NAMALWA (cell line): ENCODE measurements at regions not wholly inside any gene's neighbourhood (a gene's known extent, or its start where the extent isn't known, plus 50 kb on each side); places are given as distances from the start of the nearest gene placed in this dataset.
"Not testable (repeated sequence)": the region's sequence is repeated elsewhere in the genome, so short reads cannot be mapped to it uniquely, and the experiment has no call there.

Experiments used
- DNase-seq: peaks from one replicate; pipeline ENCODE4 v3.0.0-alpha.2; 2015; ENCODE audit warnings: low spot score

- no peak for DNase-seq
These were observed 55.1 kb downstream of the ID4 start for GRCh38 chr6:19892260-19892659.

- no peak for DNase-seq
These were observed 58.9 kb downstream of the ID4 start for GRCh38 chr6:19895866-19896692.

DNA sequence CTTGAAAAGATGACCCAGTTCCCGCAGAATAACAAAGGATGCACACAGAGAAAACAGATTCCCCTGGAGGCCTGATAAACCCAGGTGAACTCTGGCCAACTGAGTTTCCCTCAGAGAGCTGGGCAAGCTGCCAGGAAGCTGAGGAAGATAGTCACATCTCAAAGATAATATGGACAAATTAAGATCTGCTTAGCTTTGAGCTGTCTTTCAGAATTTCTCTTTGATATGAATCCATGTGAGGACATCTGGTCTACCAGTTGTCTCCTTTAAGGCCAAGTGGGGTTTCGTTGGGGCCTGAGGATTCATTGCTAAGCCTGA lies 59.5 kb downstream of the ID4 start:
- DNase-seq = no peak

GRCh38 chr6:19898141-19898740 lies 61.1 kb downstream of the ID4 start:
- no peak for DNase-seq

DNA sequence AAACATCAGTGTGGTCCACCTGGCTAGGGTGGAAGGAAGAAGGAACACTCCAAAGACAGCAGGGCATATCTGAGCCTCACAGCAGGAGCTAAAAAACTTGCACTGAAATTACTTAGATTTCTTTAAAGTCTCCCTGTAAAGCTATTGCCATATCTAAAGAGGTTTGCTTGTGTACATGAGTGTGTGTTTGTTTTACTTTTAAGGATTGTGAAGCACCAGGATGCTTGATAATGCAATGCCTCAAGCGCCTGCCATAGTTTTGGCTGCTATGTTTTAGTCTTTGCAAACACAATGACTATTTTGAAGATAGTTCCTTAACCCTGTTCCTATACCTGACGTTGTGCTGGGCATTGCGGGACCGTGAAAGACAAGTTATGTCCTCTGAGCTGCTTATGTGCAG lies 65.0 kb downstream of the ID4 start:
- DNase-seq = no peak

DNA sequence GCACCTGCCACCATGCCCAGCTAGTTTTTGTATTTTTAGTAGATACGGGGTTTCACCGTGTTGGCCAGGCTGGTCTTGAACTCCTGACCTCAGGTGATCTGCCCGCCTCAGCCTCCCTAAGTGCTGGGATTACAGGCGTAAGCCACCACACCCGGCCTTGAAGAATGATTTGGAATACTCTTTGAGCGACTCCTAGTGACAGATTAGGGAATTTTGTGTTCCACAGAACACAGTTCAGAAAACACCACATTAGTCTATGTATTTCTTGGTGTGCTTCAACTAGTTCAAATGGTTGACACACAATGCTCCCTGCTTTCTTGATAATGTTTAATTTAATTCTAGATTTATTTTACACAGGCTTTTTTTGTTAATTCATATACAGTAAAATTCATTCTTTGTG lies 67.2 kb downstream of the ID4 start:
- not testable (repeated sequence) for DNase-seq

DNA sequence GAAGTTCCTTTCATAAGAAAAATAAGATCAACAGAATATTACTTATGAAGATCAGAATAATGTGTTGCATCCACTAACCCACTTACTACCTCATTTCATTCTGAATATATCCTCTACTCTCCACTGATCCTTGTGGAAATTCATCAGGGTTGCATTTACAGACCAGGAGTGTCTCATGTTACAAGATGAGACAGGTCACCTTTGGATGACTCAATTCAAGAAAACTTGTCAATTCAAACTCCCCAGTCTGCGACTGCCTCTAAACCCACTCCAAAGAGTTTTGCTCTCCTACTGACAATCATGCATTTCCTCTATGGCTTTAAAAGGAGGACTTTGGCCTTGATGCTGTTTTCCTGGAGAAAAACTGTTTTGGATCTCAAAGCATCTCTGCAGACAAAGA lies 68.4 kb downstream of the ID4 start:
- DNase-seq = no peak

DNA sequence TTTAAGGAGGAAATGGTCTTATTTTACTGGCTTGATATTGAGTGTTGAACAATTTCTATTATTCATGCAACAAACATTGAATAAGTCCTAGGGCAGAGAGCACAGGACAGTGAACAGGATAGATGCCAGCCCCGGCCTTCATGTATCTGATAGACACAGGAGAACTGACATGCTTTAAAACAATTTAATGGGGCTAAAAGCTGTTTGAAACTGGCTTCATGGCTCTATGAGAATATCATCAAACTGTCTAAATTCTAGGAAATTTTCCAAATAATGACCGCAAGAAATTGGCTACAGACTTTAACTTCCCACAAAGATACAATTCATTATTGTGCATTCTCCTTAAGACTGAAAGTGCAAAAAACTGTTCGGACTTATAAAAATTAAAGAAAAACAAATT lies 69.0 kb downstream of the ID4 start:
- DNase-seq = no peak

DNA sequence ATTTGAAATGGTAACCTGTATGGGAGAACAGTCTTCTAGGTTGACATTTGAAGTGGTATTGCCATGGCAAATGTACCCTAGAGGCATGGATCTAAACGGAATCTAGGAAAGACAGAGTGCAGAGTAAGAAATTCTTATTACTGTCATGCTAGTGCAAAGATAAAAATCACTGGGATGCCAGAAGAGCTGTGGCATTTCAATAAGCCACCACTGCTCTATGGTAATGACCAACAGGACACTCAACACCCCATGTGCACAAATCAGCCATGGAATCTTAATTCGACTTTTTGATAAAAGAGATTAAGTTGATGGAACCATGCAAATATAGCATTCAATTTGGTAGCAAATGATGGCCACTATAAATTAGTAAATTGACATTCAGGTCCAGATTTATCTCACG lies 74.1 kb downstream of the ID4 start:
- DNase-seq = no peak

DNA sequence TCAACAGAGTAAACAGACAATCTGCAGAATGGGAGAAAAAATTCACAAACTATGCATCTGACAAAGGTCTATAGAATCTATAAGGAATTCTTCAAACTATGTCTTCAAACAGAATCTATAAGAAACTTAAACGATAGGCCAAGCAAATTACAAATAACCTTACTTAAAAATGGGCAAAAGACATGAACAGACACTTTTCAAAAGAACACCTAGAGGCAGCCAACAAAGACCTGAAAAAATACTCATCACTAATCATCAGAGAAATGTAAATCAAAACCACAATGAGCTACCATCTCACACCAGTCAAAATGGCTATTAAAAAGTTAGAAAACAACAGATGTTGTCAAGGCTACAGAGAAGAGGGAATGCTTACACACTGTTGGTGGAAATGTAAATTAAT lies 81.3 kb downstream of the ID4 start:
- DNase-seq = no peak

DNA sequence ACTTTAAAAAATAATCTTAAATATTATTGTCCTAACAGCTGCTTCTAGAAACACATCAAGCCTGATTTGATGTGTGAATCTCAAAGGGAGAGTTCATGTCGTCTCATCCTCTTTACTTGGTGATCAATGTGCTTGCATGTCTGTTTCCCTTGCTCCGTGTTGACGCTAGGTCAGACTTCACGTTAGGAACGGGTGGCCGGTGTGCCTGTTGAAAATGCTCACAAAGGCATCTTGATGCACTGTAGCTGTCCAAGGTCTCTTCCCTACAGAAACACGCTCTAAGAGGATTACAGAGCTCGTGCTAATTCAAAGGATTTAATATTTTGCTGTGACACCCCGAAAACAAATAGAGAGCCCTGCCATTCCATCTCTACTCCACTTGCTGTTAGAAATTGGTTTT lies 84.6 kb downstream of the ID4 start:
- no peak for DNase-seq

DNA sequence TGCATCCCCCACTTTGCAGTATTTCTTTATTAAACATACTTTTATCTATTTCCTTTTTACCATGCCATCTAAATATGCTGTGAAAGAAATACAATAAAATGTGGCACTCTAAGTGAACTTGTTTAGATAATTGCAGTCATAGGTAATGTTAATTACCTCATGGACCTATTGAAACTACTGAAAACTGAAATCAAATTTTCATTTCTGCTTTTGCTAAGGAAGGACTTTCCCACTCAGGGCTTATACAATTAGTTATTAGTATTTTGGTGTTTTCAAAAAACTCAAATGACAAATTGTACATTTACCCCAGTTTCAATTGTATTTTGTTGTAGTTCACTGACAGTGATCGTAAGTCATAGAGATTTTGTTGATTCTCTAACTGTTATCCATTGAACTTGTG lies 88.4 kb downstream of the ID4 start:
- DNase-seq = no peak

- no peak for DNase-seq
These were observed 91.3 kb downstream of the ID4 start for GRCh38 chr6:19928461-19928860.

DNA sequence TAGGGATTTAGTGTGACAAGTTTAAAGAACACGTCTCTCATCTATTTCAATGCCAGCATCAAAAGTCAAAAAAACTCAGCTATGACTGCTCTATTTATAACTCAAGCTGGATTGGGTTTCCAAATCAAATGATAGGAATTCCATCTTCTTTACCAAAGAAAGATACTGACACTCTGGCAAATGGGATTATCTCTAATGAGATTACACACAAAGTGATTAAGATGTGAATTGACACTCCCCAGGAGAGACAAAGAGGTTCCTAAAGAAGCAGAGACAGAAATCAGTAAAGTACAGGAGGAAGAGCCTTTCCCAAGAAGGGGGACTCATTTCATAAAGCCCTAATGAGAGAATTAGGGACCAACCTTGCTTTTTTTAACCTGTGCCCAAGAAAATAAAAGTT lies 92.1 kb downstream of the ID4 start:
- DNase-seq = no peak

DNA sequence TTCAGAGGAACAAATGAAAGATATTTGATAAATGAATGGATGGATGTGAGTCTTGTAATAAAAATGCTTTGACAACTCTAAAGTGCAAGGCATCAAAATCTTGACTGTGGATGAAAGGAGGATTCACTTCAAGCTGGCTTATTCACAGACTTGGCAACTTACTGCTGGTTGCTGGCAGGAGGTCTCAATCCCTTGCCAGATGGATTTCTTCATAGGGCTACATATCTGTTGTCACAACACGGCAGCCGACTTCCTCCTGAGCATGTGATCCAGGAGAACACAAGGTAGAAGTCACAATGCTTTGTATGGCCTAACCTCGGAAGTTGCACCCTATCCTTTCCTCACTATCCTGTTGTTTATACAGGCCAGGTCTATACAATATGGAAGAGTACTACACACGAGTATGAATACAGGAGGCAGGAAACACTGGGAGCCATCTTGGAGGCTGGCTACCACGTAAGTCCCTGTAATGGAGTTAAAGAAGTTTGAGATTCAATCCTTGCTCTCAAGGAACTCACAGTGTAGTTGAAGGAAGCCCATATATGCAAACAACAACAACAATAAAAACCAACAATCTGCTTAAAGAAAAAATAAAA lies 97.9 kb downstream of the ID4 start:
- DNase-seq = no peak

DNA sequence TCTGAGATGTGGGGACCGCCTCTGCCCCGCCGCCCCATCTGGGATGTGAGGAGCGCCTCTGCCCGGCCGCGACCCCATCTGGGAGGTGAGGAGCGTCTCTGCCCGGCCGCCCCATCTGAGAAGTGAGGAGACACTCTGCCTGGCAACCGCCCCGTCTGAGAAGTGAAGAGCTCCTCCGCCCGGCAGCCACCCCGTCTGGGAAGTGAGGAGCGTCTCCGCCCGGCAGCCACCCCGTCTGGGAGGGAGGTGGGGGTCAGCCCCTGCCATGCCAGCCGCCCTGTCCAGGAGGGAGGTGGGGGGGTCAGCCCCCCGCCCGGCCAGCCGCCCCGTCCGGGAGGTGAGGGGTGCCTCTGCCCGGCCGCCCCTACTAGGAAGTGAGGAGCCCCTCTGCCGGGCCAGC lies 102.2 kb downstream of the ID4 start:
- not testable (repeated sequence) for DNase-seq

GRCh38 chr6:19939926-19940325 lies 102.8 kb downstream of the ID4 start:
- not testable (repeated sequence) for DNase-seq

DNA sequence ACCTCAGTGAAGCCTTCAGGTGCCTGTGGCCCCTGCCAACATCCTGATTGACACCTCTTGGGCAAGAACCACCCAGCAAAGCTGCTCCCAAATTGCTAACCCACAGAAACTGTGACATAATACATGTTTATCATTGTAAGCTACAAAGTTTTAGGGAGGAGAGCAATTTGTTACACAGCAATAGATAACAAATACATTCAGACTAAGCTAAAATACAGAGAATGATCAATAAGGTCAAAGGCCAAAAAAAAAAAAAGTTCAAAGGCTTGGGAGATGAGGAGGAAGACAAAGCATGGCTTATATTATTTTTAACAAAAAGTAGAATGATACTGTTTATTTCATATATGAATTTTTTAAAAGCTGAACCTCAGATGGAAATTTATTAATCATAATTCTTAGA lies 105.9 kb downstream of the ID4 start:
- DNase-seq = no peak

GRCh38 chr6:19945843-19946358 lies 108.7 kb downstream of the ID4 start:
- DNase-seq = no peak

DNA sequence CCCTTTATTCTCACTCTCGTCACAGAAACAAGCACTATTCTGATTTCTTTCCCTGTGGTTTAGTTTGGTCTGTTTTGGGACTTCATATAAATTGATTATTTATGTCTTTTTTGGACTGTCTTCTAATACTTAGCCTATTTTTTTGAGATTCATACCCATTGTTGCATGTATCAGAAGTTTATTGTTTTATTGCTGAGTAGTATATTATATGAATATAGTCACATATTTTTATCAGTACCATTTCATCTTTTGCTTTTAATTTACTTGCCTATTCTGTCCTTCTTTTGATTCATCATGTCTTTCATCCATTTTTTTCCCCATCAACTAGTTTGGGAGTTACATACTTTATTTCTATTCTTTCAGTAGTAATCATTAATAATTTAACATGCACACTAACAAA lies 112.0 kb downstream of the ID4 start:
- DNase-seq = no peak

GRCh38 chr6:19964115-19964514 lies 126.9 kb downstream of the ID4 start:
- no peak for DNase-seq

DNA sequence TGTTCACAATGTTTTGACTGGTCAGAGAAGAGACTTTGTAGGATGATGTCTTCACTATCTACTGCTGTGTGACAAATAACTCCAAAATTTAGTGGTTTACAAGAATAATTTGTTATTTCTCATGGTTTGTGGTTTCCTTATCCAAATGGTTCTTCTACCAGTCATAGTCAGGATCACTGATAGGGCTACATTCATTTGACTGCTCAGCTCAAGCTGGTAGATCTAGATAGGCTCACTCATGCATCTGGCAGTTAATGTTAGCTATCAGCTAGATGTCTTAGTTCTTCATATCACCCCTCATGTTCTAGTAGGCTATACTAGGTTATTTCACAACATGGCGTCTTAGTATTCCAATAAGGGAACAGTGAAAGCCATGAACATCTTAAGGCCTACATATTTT lies 131.0 kb downstream of the ID4 start:
- DNase-seq = no peak

DNA sequence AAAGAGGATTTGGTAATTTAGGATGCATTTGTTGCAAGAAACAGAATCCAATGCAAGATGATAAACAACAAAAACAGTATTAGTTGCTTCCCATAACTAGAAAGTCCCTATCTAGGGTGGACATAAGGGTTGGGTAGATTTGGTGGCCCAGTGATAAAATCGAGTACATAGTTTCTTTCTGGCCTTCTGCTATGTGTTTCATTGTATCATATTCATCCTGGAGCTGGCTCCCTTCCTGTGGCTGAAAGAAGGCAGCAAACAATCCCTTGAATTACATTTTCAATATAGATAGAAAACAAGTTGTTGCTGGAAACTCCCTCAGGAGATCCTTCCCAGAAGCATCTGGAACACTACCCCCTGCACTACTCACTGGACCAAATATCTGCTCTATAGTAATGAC lies 135.1 kb downstream of the ID4 start:
- DNase-seq = no peak
